ENCODE measurements at regions not wholly inside any gene's neighbourhood (a gene's known extent, or its start where the extent isn't known, plus 50 kb on each side); places are given as distances from the start of the nearest gene placed in this dataset.

DNA sequence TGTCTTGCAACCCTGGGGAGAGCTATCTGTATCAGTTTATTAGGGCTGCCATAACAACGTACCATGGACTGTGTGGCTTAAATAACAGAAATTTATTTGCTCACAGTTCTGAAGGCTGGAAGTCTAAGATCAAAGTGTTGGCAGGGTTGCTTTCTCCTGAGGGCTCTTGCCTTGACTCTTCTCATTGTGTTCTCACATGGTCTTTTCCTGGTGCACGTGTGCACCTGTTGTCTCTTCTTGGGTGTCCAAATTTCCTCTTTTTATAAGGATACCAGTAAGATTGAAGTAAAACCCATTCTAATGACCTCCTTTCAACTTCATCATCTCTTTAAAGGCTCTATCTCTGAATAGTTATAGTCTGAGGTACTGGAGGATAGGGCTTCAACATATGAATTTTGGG lies 72.3 kb upstream of the PDE7B start:
- TF ChIP-seq POLR2A (IDR thresholded peaks at IDR 0.05): no peak
- TF ChIP-seq, protein P1, sequence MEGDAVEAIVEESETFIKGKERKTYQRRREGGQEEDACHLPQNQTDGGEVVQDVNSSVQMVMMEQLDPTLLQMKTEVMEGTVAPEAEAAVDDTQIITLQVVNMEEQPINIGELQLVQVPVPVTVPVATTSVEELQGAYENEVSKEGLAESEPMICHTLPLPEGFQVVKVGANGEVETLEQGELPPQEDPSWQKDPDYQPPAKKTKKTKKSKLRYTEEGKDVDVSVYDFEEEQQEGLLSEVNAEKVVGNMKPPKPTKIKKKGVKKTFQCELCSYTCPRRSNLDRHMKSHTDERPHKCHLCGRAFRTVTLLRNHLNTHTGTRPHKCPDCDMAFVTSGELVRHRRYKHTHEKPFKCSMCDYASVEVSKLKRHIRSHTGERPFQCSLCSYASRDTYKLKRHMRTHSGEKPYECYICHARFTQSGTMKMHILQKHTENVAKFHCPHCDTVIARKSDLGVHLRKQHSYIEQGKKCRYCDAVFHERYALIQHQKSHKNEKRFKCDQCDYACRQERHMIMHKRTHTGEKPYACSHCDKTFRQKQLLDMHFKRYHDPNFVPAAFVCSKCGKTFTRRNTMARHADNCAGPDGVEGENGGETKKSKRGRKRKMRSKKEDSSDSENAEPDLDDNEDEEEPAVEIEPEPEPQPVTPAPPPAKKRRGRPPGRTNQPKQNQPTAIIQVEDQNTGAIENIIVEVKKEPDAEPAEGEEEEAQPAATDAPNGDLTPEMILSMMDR (IDR thresholded peaks at IDR 0.05): no peak

Measured in right lobe of liver (tissue), 4 donors.